Lower leg skin (tissue), 4 donors: ENCODE measurements at regions not wholly inside any gene's neighbourhood (a gene's known extent, or its start where the extent isn't known, plus 50 kb on each side); places are given as distances from the start of the nearest gene placed in this dataset.

ENCODE experiments used
- DNase-seq, 2 donors: peaks; one replicate each; pipeline ENCODE4 v3.0.0-alpha.2; 2019; ENCODE audit warnings: low spot score in 2 of 2
- H3K4me3 ChIP-seq: fragments of 200-600 bp; sonication (generic); 2 replicates; pipeline ENCODE4 v1.5.1; 2017; ENCODE audit warnings: mild to moderate bottlenecking, low read depth; ENCODE audit not compliant: poor library complexity, severe bottlenecking
- POLR2A ChIP-seq, 2 donors: fragments of 450-650 bp; IDR thresholded peaks; one replicate each; pipeline ENCODE4 v1.6.1; 2016 to 2017; ENCODE audit warnings: antibody characterized with exemption in 2 of 2, mild to moderate bottlenecking in 1 of 2, moderate library complexity in 1 of 2
- WGBS, 2 donors: methylation state at CpG; one replicate each; pipeline ENCODE4 v1.1.5; 2018; 5-methylcytosine and 5-hydroxymethylcytosine counted together
- intact Hi-C: fragments of 100-400 bp; cut with DNase I; formaldehyde crosslinking; loops from one replicate; pipeline ENCODE4 v1.15.0; 2023; ENCODE audit warnings: low total_unique reads
- TF ChIP-seq, protein P1 (sequence below), 3 donors: fragments of 450-650 bp; IDR thresholded peaks; one replicate each; pipeline ENCODE4 v1.5.1; 2016; ENCODE audit warnings: antibody characterized with exemption in 3 of 3, mild to moderate bottlenecking in 3 of 3, moderate library complexity in 2 of 3

DNA sequence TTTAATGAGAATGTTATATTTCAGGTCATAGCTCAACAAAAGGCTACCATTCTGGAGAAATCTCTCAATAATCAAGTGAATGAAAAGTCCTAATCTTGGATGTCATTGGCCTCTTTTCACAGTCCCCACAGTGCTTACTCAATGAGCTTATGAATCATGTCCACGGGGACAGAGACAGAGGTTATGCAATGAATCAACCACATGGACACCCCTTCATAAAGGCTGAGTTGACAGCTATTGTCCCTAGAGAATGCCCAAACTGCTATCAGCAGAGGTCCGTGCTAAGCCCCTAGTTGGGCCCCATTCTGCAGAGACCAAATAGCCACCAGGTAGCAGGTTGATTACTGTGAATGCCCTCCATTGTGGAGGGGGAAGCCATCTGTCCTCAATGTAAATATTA lies 158.1 kb downstream of the LHFPL1 start:
- H3K4me3 ChIP-seq: no peak overlapping the region
- WGBS, 2 donors: 58 to 67% methylated on average over 2 of the region's 2 CpGs
- intact Hi-C loops: no loop called here
- no peak for DNase-seq
- TF ChIP-seq, protein P1, sequence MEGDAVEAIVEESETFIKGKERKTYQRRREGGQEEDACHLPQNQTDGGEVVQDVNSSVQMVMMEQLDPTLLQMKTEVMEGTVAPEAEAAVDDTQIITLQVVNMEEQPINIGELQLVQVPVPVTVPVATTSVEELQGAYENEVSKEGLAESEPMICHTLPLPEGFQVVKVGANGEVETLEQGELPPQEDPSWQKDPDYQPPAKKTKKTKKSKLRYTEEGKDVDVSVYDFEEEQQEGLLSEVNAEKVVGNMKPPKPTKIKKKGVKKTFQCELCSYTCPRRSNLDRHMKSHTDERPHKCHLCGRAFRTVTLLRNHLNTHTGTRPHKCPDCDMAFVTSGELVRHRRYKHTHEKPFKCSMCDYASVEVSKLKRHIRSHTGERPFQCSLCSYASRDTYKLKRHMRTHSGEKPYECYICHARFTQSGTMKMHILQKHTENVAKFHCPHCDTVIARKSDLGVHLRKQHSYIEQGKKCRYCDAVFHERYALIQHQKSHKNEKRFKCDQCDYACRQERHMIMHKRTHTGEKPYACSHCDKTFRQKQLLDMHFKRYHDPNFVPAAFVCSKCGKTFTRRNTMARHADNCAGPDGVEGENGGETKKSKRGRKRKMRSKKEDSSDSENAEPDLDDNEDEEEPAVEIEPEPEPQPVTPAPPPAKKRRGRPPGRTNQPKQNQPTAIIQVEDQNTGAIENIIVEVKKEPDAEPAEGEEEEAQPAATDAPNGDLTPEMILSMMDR (IDR thresholded peaks at IDR 0.05): no peak
- no peak for TF ChIP-seq POLR2A (IDR thresholded peaks at IDR 0.05)

DNA sequence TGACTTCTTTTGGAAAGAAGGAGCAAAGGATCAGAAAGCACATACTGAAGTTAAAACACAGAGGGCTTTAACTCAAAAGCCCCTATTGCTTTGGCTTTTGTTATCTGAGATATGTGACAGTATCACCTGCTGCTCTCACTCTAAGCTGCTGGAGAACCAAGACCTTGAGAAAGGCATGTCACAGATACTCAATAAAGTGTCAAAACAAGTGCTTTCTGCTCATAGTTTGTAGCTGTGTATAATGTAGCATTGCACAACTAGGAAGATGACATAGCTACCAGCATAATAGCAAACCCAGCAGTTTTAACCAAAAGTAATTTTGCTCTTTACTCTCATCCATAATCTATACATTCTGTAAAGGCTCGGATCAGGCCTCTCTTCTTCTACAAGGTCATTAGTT lies 159.6 kb downstream of the LHFPL1 start:
- H3K4me3 ChIP-seq: no peak overlapping the region
- intact Hi-C loops: no loop called here
- no peak for TF ChIP-seq POLR2A (IDR thresholded peaks at IDR 0.05)
- TF ChIP-seq, protein P1 (IDR thresholded peaks at IDR 0.05): no peak

DNA sequence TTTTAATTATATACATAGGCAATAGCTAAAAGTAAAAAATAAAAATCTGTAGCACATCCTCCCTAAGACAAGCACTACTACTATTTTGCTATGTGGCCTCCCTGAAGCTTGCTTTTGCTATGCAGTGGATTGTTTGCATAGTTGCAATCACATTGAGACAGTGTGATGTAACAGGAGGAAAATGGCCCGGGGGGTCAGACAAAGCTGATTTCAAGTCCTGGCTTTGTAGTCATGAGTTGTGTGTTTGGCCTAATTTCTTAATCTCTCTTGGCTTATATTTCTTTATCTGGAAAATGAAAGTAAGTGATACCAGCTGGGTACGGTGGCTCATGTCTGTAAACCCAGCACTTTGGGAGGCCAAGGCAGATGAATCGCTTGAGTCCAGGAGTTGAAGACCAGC lies 166.6 kb downstream of the LHFPL1 start:
- 56 to 65% methylated on average over 3 of the region's 3 CpGs for WGBS, 2 donors
- peak in 1 of 2 donors; percentile 15 for DNase-seq
- intact Hi-C loops: no loop called here
- H3K4me3 ChIP-seq: no peak overlapping the region
- no peak for TF ChIP-seq POLR2A (IDR thresholded peaks at IDR 0.05)
- TF ChIP-seq, protein P1 (IDR thresholded peaks at IDR 0.05): no peak

More for the DNA sequence above, 159.6 kb downstream of the LHFPL1 start:
- DNase-seq: no peak
- 80 to 81% methylated on average over 1 of the region's 1 CpG for WGBS, 2 donors

DNA sequence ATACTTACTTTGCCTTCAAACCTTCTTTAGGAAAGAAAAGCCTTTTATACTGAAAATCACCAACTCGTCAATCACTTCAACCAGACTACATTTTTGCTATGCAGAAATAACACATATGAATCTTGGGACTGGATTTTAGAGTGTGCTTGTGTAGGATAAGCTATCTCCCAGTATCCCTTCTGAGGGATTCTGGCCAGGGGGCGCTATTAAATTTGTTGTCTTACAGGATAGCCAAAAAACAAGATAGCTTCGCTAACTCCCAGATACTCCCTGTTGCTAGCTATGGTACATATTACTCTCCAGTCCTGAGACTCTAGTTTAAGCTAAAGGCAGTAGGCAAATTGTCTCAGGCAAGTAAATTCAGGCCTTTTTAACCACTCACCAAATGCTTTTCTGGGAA lies 167.2 kb downstream of the LHFPL1 start:
- WGBS, 2 donors: 59 to 64% methylated on average over 3 of the region's 3 CpGs
- no peak for TF ChIP-seq POLR2A (IDR thresholded peaks at IDR 0.05)
- TF ChIP-seq, protein P1 (IDR thresholded peaks at IDR 0.05): no peak
- no peak for DNase-seq
- intact Hi-C loops: no loop called here
- no peak overlapping the region for H3K4me3 ChIP-seq

DNA sequence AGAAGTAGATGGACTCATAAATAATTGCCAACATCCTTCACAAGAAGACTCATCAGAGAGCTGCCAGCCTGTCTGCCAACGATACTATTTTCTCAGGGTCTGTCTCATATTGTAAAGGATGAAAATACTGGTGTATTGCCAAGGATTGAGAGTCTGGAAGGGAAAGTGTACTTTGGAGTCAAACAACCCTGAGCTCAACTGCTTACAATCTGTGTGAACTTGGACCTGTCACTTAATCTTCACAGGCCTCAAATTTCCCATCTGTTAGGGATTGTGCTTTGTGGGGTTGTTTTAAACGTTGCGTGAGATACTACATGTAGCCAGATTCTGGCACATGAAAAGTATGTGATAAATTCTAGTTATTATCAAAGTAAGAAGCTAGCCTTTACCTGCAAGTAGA lies 169.1 kb downstream of the LHFPL1 start:
- TF ChIP-seq, protein P1 (IDR thresholded peaks at IDR 0.05): no peak
- intact Hi-C loops: no loop called here
- no peak for DNase-seq
- WGBS, 2 donors: 71 to 83% methylated on average over 3 of the region's 3 CpGs
- H3K4me3 ChIP-seq: no peak overlapping the region

DNA sequence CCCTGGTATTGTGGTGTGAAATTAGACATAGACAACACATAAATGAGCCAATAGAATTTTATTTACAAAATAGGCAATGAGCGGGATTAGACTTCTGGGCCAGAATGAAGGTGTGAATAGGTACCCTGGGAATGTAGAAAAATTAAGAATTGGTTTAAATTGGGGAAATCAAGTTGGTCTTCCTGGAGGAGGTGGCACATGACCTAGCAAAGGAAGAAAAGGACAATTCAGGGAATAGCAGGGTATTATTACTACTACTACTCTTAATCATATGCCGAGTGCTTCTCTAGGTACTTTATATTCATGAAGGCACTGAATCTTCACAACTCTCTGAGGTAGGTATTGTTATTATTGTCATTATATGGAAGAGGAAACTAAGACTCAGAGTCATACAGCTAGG lies 202.1 kb downstream of the LHFPL1 start:
- DNase-seq: no peak
- WGBS, 2 donors: 90 to 98% methylated on average over 2 of the region's 2 CpGs
- intact Hi-C loops: no loop called here
- no peak overlapping the region for H3K4me3 ChIP-seq
- no peak for TF ChIP-seq POLR2A (IDR thresholded peaks at IDR 0.05)
- TF ChIP-seq, protein P1 (IDR thresholded peaks at IDR 0.05): no peak
